ENCODE measurements at regions not wholly inside any gene's neighbourhood (a gene's known extent, or its start where the extent isn't known, plus 50 kb on each side); places are given as distances from the start of the nearest gene placed in this dataset.
"Not testable (repeated sequence)": the region's sequence is repeated elsewhere in the genome, so short reads cannot be mapped to it uniquely, and the experiment has no call there.

GRCh38 chr12:87020071-87020470, 763.9 kb upstream of the MGAT4C start:
- no peak for TF ChIP-seq CTCF (IDR thresholded peaks at IDR 0.05; ENCODE audit: low read depth, low read length)
- H3K36me3 ChIP-seq = no peaks in the 10 kb centered on the region
- no peaks in the 10 kb centered on the region for H3K27me3 ChIP-seq
- no peaks in the 10 kb centered on the region for H3K4me1 ChIP-seq (ENCODE audit: low read depth)
- no peak overlapping the region for H3K27ac ChIP-seq
- no peaks in the 10 kb centered on the region for H3K9me3 ChIP-seq (ENCODE audit: low read depth)
- DNase-seq (ENCODE audit: low read depth in 1 of 2, low spot score in 1 of 2) = peak in 1 of 2 donors; percentile 9
- H3K4me3 ChIP-seq = no peak overlapping the region

- no peaks in the 10 kb centered on the region for H3K9me3 ChIP-seq (ENCODE audit: low read depth)
- H3K27me3 ChIP-seq = no peaks in the 10 kb centered on the region
- no peaks in the 10 kb centered on the region for H3K36me3 ChIP-seq
- H3K4me3 ChIP-seq = no peak overlapping the region
- H3K27ac ChIP-seq = no peak overlapping the region
- no peak for TF ChIP-seq CTCF (IDR thresholded peaks at IDR 0.05; ENCODE audit: low read depth, low read length)
- DNase-seq (ENCODE audit: low read depth in 1 of 2, low spot score in 1 of 2) = no peak
- no peaks in the 10 kb centered on the region for H3K4me1 ChIP-seq (ENCODE audit: low read depth)
Observed at GRCh38 chr12:87015352-87015751, 759.2 kb upstream of the MGAT4C start.

GRCh38 chr12:87008785-87009384, 752.7 kb upstream of the MGAT4C start:
- no peak overlapping the region for H3K4me3 ChIP-seq
- no peaks in the 10 kb centered on the region for H3K36me3 ChIP-seq
- no peak for TF ChIP-seq CTCF (IDR thresholded peaks at IDR 0.05; ENCODE audit: low read depth, low read length)
- no peaks in the 10 kb centered on the region for H3K9me3 ChIP-seq (ENCODE audit: low read depth)
- no peak overlapping the region for H3K27ac ChIP-seq
- no peak for DNase-seq (ENCODE audit: low read depth in 1 of 2, low spot score in 1 of 2)
- H3K27me3 ChIP-seq = no peaks in the 10 kb centered on the region
- no peaks in the 10 kb centered on the region for H3K4me1 ChIP-seq (ENCODE audit: low read depth)

GRCh38 chr12:87001102-87001501, 744.9 kb upstream of the MGAT4C start:
- no peak for TF ChIP-seq CTCF (IDR thresholded peaks at IDR 0.05; ENCODE audit: low read depth, low read length)
- no peak overlapping the region for H3K27ac ChIP-seq
- H3K27me3 ChIP-seq = no peaks in the 10 kb centered on the region
- H3K9me3 ChIP-seq (ENCODE audit: low read depth) = no peaks in the 10 kb centered on the region
- no peak for DNase-seq (ENCODE audit: low read depth in 1 of 2, low spot score in 1 of 2)
- H3K36me3 ChIP-seq = no peaks in the 10 kb centered on the region
- H3K4me1 ChIP-seq (ENCODE audit: low read depth) = no peaks in the 10 kb centered on the region
- H3K4me3 ChIP-seq = no peak overlapping the region

GRCh38 chr12:86985298-86985697, 729.1 kb upstream of the MGAT4C start:
- Histone ChIP-seq H3K36me3 (no peaks in the 10 kb centered on the region), H3K4me3 (no peak overlapping the region), H3K27ac (no peak overlapping the region), H3K27me3 (no peaks in the 10 kb centered on the region), H3K4me1 (ENCODE audit: low read depth) (peaks cover 5% of the 10 kb centered on the region), H3K9me3 (ENCODE audit: low read depth) (no peaks in the 10 kb centered on the region)
- no peak for TF ChIP-seq CTCF (IDR thresholded peaks at IDR 0.05; ENCODE audit: low read depth, low read length)
- no peak for DNase-seq (ENCODE audit: low read depth in 1 of 2, low spot score in 1 of 2)

GRCh38 chr12:86970595-86970994, 714.4 kb upstream of the MGAT4C start:
- DNase-seq (ENCODE audit: low read depth in 1 of 2, low spot score in 1 of 2); H3K27ac ChIP-seq; H3K36me3 ChIP-seq; H3K27me3 ChIP-seq; H3K4me1 ChIP-seq (ENCODE audit: low read depth); H3K9me3 ChIP-seq (ENCODE audit: low read depth); H3K4me3 ChIP-seq: not testable (repeated sequence)
